ENCODE measurements at regions not wholly inside any gene's neighbourhood (a gene's known extent, or its start where the extent isn't known, plus 50 kb on each side); places are given as distances from the start of the nearest gene placed in this dataset.

DNA sequence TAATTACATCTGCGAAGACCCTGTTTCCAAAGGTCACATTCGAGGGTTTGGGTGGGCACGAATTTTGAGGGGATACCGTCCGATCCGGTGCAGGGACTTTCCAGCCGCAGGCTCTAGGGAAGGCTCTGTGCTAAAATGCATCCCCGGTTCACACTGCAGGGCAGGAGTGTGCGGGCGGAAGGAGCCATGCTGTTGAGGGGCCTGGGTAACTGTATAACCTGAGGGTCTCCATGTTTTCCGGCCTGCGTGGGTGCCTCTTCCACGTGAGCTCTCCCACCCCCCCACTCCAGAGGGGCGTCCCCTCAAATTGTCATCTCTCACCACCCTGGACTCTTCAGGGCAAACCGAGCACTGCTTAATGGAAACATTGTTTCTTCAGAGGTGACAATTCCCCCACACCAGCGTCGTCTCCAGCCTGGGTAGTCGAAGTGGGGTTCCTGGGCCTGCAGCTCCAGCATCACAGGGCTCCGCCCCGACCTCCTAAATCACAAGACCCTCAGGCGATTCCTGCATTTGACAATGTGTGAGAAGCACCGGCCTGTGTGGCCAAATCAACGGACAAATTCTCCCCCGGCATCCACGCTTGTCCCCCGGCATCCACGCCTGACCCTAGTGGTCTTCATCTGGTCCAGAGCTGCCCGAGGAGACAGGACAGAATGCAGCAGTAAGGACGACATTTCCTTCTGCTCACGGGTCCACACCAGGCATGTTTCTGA is 51.2 kb downstream of the FOXL3 start:
- ATAC-seq (peak; percentile 7), DNase-seq (no peak)
- intact Hi-C loops (cut with DNase I, micrococcal nuclease): no loop called here

DNA sequence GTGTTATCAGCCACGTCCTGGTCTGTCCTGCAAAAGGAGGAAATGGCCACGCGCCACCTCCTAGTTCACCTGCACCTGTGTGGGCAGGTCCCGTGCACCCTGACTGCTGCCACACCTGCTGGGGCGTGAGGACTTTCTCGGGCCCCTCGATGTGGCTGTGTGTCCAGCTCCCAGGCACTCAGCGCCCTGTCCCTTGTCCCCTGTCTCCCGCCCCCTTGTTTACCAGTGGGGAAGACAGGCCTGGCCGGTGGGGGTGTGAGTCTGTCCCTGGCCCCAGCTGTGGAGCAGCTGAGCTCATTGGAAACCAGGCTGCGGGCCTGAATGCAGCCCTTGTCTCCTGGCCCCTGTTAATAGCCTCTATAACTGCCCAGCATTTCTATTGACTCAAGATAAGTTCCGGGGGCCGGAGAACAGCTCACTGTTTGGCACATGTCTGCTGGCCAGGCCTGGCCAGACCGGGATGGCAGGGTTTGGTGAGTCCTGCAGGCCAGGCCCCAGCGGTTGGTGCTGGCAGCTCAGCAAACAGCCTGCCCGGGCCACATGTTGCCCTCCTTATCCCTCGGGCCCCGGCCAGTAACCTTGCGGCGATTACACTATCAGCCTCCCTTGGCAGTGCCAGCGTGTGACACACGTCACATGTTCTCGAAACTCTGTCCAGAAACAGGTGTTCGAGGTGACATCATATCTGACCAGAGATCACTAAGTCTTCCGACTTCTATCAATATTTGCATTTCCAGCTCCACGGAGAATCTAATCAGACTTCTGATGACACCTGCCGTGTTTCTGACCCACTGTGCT is 52.1 kb downstream of the FOXL3 start:
- DNase-seq (peak; percentile 75 to 80), ATAC-seq (peak; percentile 76)
- intact Hi-C loops (cut with DNase I, micrococcal nuclease): no loop called here

GRCh38 chr7:342681-343216 is 52.8 kb downstream of the FOXL3 start:
- no peak for DNase-seq
- intact Hi-C loops (cut with DNase I, micrococcal nuclease): no loop called here
- no peak for ATAC-seq

DNA sequence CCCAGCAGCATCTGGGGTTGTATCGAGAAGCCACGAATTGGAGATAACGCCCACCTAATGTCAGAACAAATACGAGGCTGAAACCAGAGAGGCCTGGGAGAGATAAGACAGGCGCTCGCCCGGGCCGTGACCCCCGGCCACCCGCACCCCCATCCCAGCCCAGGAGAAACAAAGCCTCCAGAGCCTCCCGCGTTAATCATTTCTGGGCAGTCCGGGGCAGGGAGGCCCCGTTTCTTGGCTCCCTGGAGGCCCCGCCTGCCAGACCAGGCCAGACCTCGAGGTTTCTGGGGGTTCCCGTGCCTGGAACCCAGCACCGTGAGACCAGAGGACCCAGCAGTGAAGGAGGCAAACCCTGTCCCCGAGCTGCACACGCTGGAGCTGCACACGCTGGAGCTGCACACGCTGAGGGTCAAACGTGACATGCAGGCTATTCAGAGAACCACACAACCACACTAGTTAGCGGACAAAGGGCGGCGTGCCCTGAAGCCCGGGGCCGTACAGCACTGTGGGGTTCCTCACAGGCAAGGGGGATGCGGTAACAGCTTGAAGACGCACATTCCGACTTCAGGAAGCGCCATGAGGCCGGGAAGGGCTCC is 53.4 kb downstream of the FOXL3 start:
- intact Hi-C loops (cut with DNase I, micrococcal nuclease): no loop called here
- ATAC-seq: no peak
- no peak for DNase-seq

DNA sequence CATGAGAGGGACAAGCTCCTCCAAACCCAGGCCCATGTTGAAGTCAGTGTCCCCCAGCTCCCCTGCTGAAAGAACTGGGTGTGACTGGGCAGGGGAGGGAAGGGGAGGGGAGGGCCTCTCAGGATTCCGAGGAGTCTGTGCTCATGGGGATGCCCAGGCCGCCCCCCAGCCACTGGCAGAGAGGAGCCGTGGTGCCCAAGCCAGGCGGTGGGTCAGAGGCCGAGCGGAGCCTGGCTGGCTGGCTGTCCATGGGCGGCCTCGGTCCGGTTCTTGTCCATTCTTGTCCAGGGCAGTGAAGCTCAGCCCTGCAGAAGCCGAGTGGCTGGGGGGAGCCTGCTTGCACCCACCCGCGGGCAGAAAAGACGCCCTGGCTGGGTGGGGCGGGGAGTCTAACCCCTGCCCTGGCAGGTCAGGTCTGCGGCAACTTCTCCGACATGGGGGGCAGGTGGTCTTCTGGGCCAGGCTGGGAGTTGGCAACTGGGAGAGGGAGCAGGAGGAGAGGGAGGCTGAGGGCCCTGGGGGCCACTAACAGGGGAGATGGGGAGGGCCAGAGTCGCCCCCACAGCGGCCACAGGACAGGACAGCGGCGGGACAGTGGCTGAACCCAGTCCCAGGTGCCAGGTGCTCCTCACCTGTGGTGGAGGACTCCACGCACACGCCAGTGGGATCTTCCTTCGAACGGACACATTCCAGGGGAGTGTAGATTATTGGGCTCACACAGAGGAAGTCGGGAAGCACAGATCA is 54.1 kb downstream of the FOXL3 start:
- ATAC-seq: no peak
- DNase-seq: no peak
- intact Hi-C loops (cut with DNase I, micrococcal nuclease): no loop called here

DNA sequence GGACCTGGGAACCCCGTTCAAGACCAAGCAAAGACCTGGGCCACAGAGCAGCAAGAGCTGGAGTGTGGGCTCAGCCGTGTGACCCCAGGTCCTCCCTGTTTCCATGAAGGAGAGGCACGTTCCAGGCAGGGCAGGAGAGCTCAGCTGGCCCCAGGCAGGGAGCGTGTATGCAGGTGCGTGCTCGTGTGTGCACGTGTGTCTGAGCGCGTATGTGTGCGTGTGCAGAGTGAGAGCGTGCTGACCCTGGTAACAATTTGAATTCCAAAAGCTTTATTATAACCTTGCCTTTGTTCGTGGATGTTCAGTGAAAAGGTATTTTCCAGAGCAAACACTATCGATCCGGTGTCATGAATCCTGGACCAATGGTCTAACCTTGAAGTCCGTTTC is 54.6 kb downstream of the FOXL3 start:
- intact Hi-C loops (cut with DNase I, micrococcal nuclease): no loop called here
- DNase-seq: no peak
- ATAC-seq: no peak

- intact Hi-C loops (cut with DNase I, micrococcal nuclease): no loop called here
- DNase-seq: no peak
- ATAC-seq: no peak
These were observed 56.3 kb downstream of the FOXL3 start for GRCh38 chr7:346116-346898.

GRCh38 chr7:347001-347590 is 57.1 kb downstream of the FOXL3 start:
- intact Hi-C loops (cut with DNase I, micrococcal nuclease): no loop called here
- ATAC-seq: no peak
- DNase-seq: no peak

DNA sequence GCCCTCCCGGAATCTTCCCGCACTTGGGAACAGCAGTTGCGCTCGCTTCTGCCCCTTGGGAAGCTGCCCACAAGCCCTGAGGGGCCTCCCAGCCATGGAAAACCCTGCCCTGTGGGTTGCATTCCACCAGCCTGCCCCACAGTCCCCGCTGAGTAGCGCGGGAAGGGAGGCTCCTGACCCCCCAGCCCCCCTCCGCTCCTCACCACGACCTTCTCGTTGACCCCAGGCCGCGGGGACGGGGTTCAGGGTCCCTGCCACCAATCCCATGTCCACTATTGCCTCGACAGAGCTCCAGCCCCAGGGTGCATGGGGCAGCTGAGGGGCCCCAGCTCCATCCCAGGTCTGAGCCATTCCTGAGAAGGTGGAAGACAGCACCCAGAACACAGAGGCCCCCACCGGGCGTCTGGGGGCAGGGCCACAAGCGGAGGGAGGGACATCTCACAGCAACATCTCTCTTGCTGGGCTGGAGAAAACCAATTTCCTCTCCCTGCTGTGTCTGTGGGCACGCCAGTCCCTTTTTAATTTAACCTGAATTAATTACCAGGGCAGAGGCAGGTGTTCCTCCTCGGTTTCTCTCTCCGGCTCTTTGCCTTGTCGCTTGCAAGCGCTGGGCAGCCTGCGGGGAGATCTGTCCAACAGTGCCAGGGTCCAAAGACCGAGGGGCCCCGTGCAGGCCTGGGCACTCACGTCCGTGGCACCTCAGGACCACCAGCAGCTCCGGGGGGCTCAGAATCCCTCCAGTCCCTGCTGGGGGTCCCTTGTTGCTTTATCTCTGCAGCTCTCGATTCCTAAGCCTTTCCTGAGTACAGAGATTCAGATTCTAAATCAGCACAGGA is 57.9 kb downstream of the FOXL3 start:
- ATAC-seq (no peak), DNase-seq (no peak)
- intact Hi-C loops (cut with DNase I, micrococcal nuclease): no loop called here

GRCh38 chr7:348480-348844 is 58.5 kb downstream of the FOXL3 start:
- DNase-seq: no peak
- intact Hi-C loops (cut with DNase I, micrococcal nuclease): no loop called here
- no peak for ATAC-seq

- peak; percentile 36 for ATAC-seq
- intact Hi-C loops (cut with DNase I, micrococcal nuclease): no loop called here
- DNase-seq: no peak
These were observed 59.2 kb downstream of the FOXL3 start for GRCh38 chr7:348962-349743.

DNA sequence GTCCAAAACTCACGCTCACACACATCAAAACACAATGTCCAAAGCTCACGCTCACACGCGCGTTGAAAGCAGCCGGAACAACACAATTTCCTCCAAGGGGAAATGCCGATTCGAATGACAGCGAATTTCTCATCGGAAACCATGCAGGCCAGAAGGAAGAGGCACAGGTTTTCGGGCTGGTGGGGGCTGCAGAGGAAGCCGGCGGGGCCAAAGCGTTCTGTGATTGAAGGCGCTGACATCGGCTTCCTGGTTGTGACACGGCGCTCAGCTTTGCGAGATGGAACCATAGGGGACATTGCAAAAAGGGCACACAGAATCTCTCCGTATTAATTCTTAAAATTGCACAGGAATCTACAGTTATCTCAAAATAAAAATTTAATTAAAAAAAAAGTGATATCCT is 61.3 kb downstream of the FOXL3 start:
- ATAC-seq: no peak
- intact Hi-C loops (cut with DNase I, micrococcal nuclease): no loop called here
- DNase-seq: no peak

GRCh38 chr7:351681-352480 is 61.9 kb downstream of the FOXL3 start:
- ATAC-seq (no peak), DNase-seq (no peak)
- intact Hi-C loops (cut with DNase I, micrococcal nuclease): no loop called here

DNA sequence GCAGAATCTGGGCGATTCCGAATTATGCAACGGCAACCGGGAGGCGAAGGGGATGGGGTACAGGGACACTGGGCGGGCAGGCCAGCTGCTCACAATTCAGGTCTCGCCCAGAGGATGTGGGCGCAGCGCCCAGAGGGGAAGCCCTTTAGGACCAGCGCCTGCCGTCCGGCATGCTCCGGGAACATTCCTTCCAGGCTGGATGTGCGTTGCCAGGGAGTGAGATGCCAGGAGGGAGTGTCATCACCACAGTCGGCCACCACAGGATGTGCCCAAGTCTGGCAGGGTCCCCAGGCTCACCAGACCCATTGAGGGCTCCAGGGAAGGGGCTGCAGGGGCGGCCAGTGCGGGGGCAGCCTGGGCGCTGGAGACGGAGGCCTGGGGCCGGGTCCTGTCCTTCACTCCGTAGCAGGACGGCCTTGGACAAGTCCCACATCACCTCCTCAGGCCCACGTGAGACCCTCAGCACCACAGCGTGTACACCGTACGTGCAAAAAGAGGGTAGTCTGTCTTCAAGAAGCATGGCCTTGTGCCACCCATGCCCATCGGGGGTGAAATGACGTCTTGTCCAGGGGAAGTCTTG is 63.9 kb downstream of the FOXL3 start:
- DNase-seq (no peak), ATAC-seq (no peak)
- intact Hi-C loops (cut with DNase I, micrococcal nuclease): no loop called here

- ATAC-seq (no peak), DNase-seq (no peak)
- intact Hi-C loops (cut with DNase I, micrococcal nuclease): no loop called here
These were observed 64.9 kb downstream of the FOXL3 start for GRCh38 chr7:354597-355470.
